NCI-H460 (cell line): ENCODE measurements at regions not wholly inside any gene's neighbourhood (a gene's known extent, or its start where the extent isn't known, plus 50 kb on each side); places are given as distances from the start of the nearest gene placed in this dataset.

Source experiments
- DNase-seq: peaks from one replicate; pipeline ENCODE4 v3.0.0-alpha.2; 2016; ENCODE audit warnings: low read depth; ENCODE audit errors: extremely low read depth

GRCh38 chr14:98598576-98598975, 673.4 kb downstream of the BCL11B start:
- DNase-seq, result no peak

GRCh38 chr14:98599082-98599481, 672.9 kb downstream of the BCL11B start:
- no peak for DNase-seq

- DNase-seq, result no peak
Observed at GRCh38 chr14:98602983-98603382, 669.0 kb downstream of the BCL11B start.

GRCh38 chr14:98605043-98605442, 667.0 kb downstream of the BCL11B start:
- DNase-seq, result no peak

- no peak for DNase-seq
Observed at GRCh38 chr14:98606041-98606640, 665.9 kb downstream of the BCL11B start.

- no peak for DNase-seq
Observed at GRCh38 chr14:98606816-98607215, 665.2 kb downstream of the BCL11B start.

GRCh38 chr14:98607341-98607910, 664.6 kb downstream of the BCL11B start:
- DNase-seq, result no peak

- DNase-seq, result no peak
Observed at GRCh38 chr14:98608071-98609060, 663.6 kb downstream of the BCL11B start.

- no peak for DNase-seq
Observed at GRCh38 chr14:98612434-98613200, 659.4 kb downstream of the BCL11B start.

- DNase-seq, result no peak
Observed at GRCh38 chr14:98614741-98615140, 657.3 kb downstream of the BCL11B start.

GRCh38 chr14:98622208-98623051, 649.6 kb downstream of the BCL11B start:
- no peak for DNase-seq

- DNase-seq, result no peak
Observed at GRCh38 chr14:98623788-98624415, 648.1 kb downstream of the BCL11B start.

GRCh38 chr14:98633380-98633779, 638.6 kb downstream of the BCL11B start:
- DNase-seq, result no peak

- DNase-seq, result no peak
Observed at GRCh38 chr14:98634043-98634820, 637.8 kb downstream of the BCL11B start.

- no peak for DNase-seq
Observed at GRCh38 chr14:98638366-98638765, 633.6 kb downstream of the BCL11B start.

GRCh38 chr14:98647754-98648153, 624.2 kb downstream of the BCL11B start:
- DNase-seq, result no peak

- DNase-seq, result no peak
Observed at GRCh38 chr14:98651037-98651436, 621.0 kb downstream of the BCL11B start.

- DNase-seq, result no peak
Observed at GRCh38 chr14:98665007-98665406, 607.0 kb downstream of the BCL11B start.

GRCh38 chr14:98666545-98666944, 605.5 kb downstream of the BCL11B start:
- DNase-seq, result no peak
